H9 (cell line): ENCODE measurements at regions not wholly inside any gene's neighbourhood (a gene's known extent, or its start where the extent isn't known, plus 50 kb on each side); places are given as distances from the start of the nearest gene placed in this dataset.

Experiments used
- DNase-seq: peaks from one replicate; pipeline ENCODE4 v3.0.0-alpha.2; 2017
- H2AFZ ChIP-seq: one replicate; pipeline ENCODE4 v1.6.1; 2013; ENCODE audit warnings: mild to moderate bottlenecking, low read length, control low read depth, moderate library complexity
- H2AK5ac ChIP-seq: 2 replicates; pipeline ENCODE4 v1.6.1; 2013; ENCODE audit warnings: low read length, control low read depth, mixed read lengths; ENCODE audit not compliant: insufficient read length
- H2BK120ac ChIP-seq: one replicate; pipeline ENCODE4 v1.6.1; 2013; ENCODE audit warnings: low read depth, mild to moderate bottlenecking, low read length, control low read depth, inconsistent platforms; ENCODE audit not compliant: poor library complexity, severe bottlenecking
- H2BK12ac ChIP-seq: 2 replicates; pipeline ENCODE4 v1.6.1; 2013; ENCODE audit warnings: low read length, control low read depth, mixed read lengths, low read depth; ENCODE audit not compliant: insufficient read length
- H2BK15ac ChIP-seq: 2 replicates; pipeline ENCODE4 v1.6.1; 2013; ENCODE audit warnings: low read depth, low read length, control low read depth
- H2BK20ac ChIP-seq: one replicate; pipeline ENCODE4 v1.6.1; 2013; ENCODE audit warnings: low read depth, mild to moderate bottlenecking, low read length, control low read depth, inconsistent platforms; ENCODE audit not compliant: poor library complexity, severe bottlenecking
- H2BK5ac ChIP-seq: 2 replicates; pipeline ENCODE4 v1.6.1; 2013; ENCODE audit warnings: low read length, control low read depth, mixed read lengths; ENCODE audit not compliant: insufficient read length
- H3K14ac ChIP-seq: 2 replicates; pipeline ENCODE4 v1.6.1; 2013; ENCODE audit warnings: low read length, control low read depth; ENCODE audit not compliant: insufficient read depth
- H3K18ac ChIP-seq: 2 replicates; pipeline ENCODE4 v1.6.1; 2013; ENCODE audit warnings: low read depth, mild to moderate bottlenecking, mixed read lengths, low read length, control low read depth; ENCODE audit not compliant: insufficient read length
- H3K23ac ChIP-seq: 2 replicates; pipeline ENCODE4 v1.6.1; 2013; ENCODE audit warnings: low read length, control low read depth, mixed read lengths, low read depth; ENCODE audit not compliant: insufficient read length
- H3K23me2 ChIP-seq: 2 replicates; pipeline ENCODE4 v1.6.1; 2013; ENCODE audit warnings: low read depth, mild to moderate bottlenecking, mixed read lengths, low read length, control low read depth; ENCODE audit not compliant: insufficient read length, poor library complexity, severe bottlenecking
- H3K27ac ChIP-seq: 2 replicates; pipeline ENCODE4 v1.5.1; 2013; ENCODE audit warnings: low read length, control low read depth, mixed read lengths, low read depth; ENCODE audit not compliant: insufficient read length
- H3K27me3 ChIP-seq: 2 replicates; pipeline ENCODE4 v1.6.1; 2013; ENCODE audit warnings: low read length, control low read depth, inconsistent platforms; ENCODE audit not compliant: insufficient read depth
- H3K4ac ChIP-seq: 2 replicates; pipeline ENCODE4 v1.6.1; 2013; ENCODE audit warnings: low read depth, mild to moderate bottlenecking, control low read depth, inconsistent platforms, low read length, moderate library complexity
- H3K4me1 ChIP-seq: 2 replicates; pipeline ENCODE4 v1.6.1; 2013; ENCODE audit warnings: low read length, control low read depth, inconsistent platforms; ENCODE audit not compliant: insufficient read depth
- H3K4me2 ChIP-seq: 2 replicates; pipeline ENCODE4 v1.6.1; 2013; ENCODE audit warnings: low read length, control low read depth, mixed read lengths; ENCODE audit not compliant: insufficient read length, insufficient read depth
- H3K56ac ChIP-seq: 2 replicates; pipeline ENCODE4 v1.6.1; 2013; ENCODE audit warnings: low read depth, mild to moderate bottlenecking, mixed read lengths, low read length, control low read depth; ENCODE audit not compliant: insufficient read length
- H3K79me1 ChIP-seq: 2 replicates; pipeline ENCODE4 v1.6.1; 2013; ENCODE audit warnings: low read depth, mild to moderate bottlenecking, moderate library complexity, low read length, control low read depth, inconsistent platforms; ENCODE audit not compliant: insufficient read depth, poor library complexity, severe bottlenecking
- H3K79me2 ChIP-seq: 2 replicates; pipeline ENCODE4 v1.6.1; 2013; ENCODE audit warnings: low read length, control low read depth, inconsistent platforms; ENCODE audit not compliant: insufficient read depth
- H3K9ac ChIP-seq: 2 replicates; pipeline ENCODE4 v1.6.1; 2013; ENCODE audit warnings: low read length, control low read depth, mixed read lengths; ENCODE audit not compliant: insufficient read length; ENCODE audit errors: extremely low read depth
- H3K9me3 ChIP-seq: one replicate; pipeline ENCODE4 v1.6.1; 2013; ENCODE audit warnings: low read depth, low read length, inconsistent platforms; ENCODE audit not compliant: control insufficient read depth
- H3T11ph ChIP-seq: one replicate; pipeline ENCODE4 v1.6.1; 2013; ENCODE audit warnings: mild to moderate bottlenecking, low read length, control low read depth, inconsistent platforms
- H4K20me1 ChIP-seq: one replicate; pipeline ENCODE4 v1.6.1; 2013; ENCODE audit not compliant: control insufficient read depth, insufficient read length, insufficient read depth
- H4K5ac ChIP-seq: 2 replicates; pipeline ENCODE4 v1.6.1; 2013; ENCODE audit warnings: low read depth, mild to moderate bottlenecking, mixed read lengths, low read length, control low read depth; ENCODE audit not compliant: insufficient read length
- H4K8ac ChIP-seq: replicated peaks from 2 replicates; pipeline ENCODE4 v1.6.1; 2013; ENCODE audit warnings: low read length, control low read depth, mixed read lengths, low read depth; ENCODE audit not compliant: insufficient read length
- H4K91ac ChIP-seq: 2 replicates; pipeline ENCODE4 v1.6.1; 2013; ENCODE audit warnings: low read depth, mild to moderate bottlenecking, moderate library complexity, mixed read lengths, low read length, control low read depth; ENCODE audit not compliant: insufficient read length
- H3K27ac Mint-ChIP-seq, 3 experiments: 2 replicates in 2 of 3; 3 replicates in 1 of 3; pipeline ENCODE4 v1.8.0; 2020 to 2021; ENCODE audit warnings: mixed read lengths in 3 of 3, mild to moderate bottlenecking in 1 of 3, moderate library complexity in 1 of 3
- H3K27me3 Mint-ChIP-seq: 2 replicates; pipeline ENCODE4 v1.8.0; 2021; ENCODE audit warnings: low read depth, mild to moderate bottlenecking, moderate library complexity, mixed read lengths
- H3K36me3 Mint-ChIP-seq, 3 experiments: 2 replicates in 2 of 3; 3 replicates in 1 of 3; pipeline ENCODE4 v1.8.0; 2020 to 2021; ENCODE audit warnings: low read depth in 3 of 3, mixed read lengths in 3 of 3; ENCODE audit not compliant: insufficient read depth in 1 of 3
- H3K4me1 Mint-ChIP-seq, 2 experiments: 2 replicates each; pipeline ENCODE4 v1.8.0; 2020; ENCODE audit warnings: mixed read lengths in 2 of 2
- H3K4me3 Mint-ChIP-seq, 2 experiments: 2 replicates in 1 of 2; 3 replicates in 1 of 2; pipeline ENCODE4 v1.8.0; 2020 to 2021; ENCODE audit warnings: mild to moderate bottlenecking in 2 of 2, mixed read lengths in 2 of 2, moderate library complexity in 1 of 2
- H3K9me3 Mint-ChIP-seq, 2 experiments: 2 replicates in 1 of 2; 3 replicates in 1 of 2; pipeline ENCODE4 v1.8.0; 2020; ENCODE audit warnings: mild to moderate bottlenecking in 2 of 2, mixed read lengths in 2 of 2, moderate library complexity in 1 of 2
- WGBS: extraction: QIAGEN DNeasy Blood & Tissue Kit; methylation state at CpG from one replicate; pipeline ENCODE4 v1.1.7; 2013; ENCODE audit warnings: missing lambda C conversion rate, low lambda C conversion rate, mixed read lengths; ENCODE audit not compliant: insufficient read length; ENCODE audit errors: extremely low coverage; 5-methylcytosine and 5-hydroxymethylcytosine counted together
- TF ChIP-seq, protein P1 (sequence below): fragments of 200-600 bp; sonication (generic); conservative IDR thresholded peaks from 3 replicates; pipeline ENCODE4 v1.8.0; 2021; ENCODE audit warnings: antibody characterized with exemption, mild to moderate bottlenecking

DNA sequence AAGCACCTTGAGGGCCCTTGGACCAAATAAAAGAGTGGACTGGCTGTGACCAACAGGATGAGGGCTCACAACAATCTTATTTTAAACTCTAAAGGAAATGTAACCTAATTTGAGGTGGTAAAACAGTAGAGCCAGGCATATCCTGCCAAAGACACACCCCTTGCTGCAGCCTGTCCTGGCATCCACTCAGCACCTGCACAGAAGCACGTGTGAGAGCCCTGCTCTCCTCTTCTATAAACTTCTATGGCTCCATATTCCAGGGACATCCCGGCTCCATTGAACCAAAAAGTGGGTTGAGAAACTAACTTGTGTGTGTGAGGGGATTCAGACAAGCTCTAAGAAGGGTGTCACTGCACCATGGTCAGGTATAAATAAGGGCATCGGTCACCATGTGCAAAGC is 190.9 kb upstream of the CHRNA7 start:
- no peak overlapping the region for H2BK12ac ChIP-seq
- H2BK20ac ChIP-seq = no peak overlapping the region
- TF ChIP-seq, protein P1, sequence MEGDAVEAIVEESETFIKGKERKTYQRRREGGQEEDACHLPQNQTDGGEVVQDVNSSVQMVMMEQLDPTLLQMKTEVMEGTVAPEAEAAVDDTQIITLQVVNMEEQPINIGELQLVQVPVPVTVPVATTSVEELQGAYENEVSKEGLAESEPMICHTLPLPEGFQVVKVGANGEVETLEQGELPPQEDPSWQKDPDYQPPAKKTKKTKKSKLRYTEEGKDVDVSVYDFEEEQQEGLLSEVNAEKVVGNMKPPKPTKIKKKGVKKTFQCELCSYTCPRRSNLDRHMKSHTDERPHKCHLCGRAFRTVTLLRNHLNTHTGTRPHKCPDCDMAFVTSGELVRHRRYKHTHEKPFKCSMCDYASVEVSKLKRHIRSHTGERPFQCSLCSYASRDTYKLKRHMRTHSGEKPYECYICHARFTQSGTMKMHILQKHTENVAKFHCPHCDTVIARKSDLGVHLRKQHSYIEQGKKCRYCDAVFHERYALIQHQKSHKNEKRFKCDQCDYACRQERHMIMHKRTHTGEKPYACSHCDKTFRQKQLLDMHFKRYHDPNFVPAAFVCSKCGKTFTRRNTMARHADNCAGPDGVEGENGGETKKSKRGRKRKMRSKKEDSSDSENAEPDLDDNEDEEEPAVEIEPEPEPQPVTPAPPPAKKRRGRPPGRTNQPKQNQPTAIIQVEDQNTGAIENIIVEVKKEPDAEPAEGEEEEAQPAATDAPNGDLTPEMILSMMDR = no peak
- H3K27me3 ChIP-seq = no peaks in the 10 kb centered on the region
- H2AK5ac ChIP-seq = no peak overlapping the region
- H2AFZ ChIP-seq = no peak overlapping the region
- Mint-ChIP-seq H3K36me3 (no peaks in the 10 kb centered on the region), H3K4me3 (no peak overlapping the region), H3K4me1 (peaks cover 0 to 2% of the 10 kb centered on the region in 2 experiments; a peak in 1 of 4 replicates), H3K27ac (no peak overlapping the region), H3K27me3 (no peaks in the 10 kb centered on the region), H3K9me3 (no peaks in the 10 kb centered on the region)
- no peaks in the 10 kb centered on the region for H4K20me1 ChIP-seq
- no peak overlapping the region for H3K27ac ChIP-seq
- H3K9ac ChIP-seq = no peak overlapping the region
- no peaks in the 10 kb centered on the region for H3K4me1 ChIP-seq
- no peak overlapping the region for H3K23ac ChIP-seq
- H3K56ac ChIP-seq = no peak overlapping the region
- no peaks in the 10 kb centered on the region for H3K79me1 ChIP-seq
- H3K14ac ChIP-seq = no peak overlapping the region
- H3K4ac ChIP-seq = no peak overlapping the region
- no peak overlapping the region for H2BK15ac ChIP-seq
- no peak overlapping the region for H4K91ac ChIP-seq
- no peak overlapping the region for H4K5ac ChIP-seq
- H3K23me2 ChIP-seq = no peaks in the 10 kb centered on the region
- no peak overlapping the region for H3T11ph ChIP-seq
- no peaks in the 10 kb centered on the region for H3K79me2 ChIP-seq
- no CpG with 5 or more reads among the region's 3 CpGs for WGBS
- H3K4me2 ChIP-seq = no peak overlapping the region
- H4K8ac ChIP-seq = no peak overlapping the region
- H3K18ac ChIP-seq = no peak overlapping the region
- DNase-seq = no peak
- no peak overlapping the region for H2BK120ac ChIP-seq
- no peaks in the 10 kb centered on the region for H3K9me3 ChIP-seq
- no peak overlapping the region for H2BK5ac ChIP-seq
